ENCODE measurements at regions not wholly inside any gene's neighbourhood (a gene's known extent, or its start where the extent isn't known, plus 50 kb on each side); places are given as distances from the start of the nearest gene placed in this dataset.

- TF ChIP-seq CTCF (IDR thresholded peaks at IDR 0.05), result no peak
- TF ChIP-seq POLR2A (IDR thresholded peaks at IDR 0.05), result no peak
These were observed 208.5 kb upstream of the C14orf180 start for GRCh38 chr14:104371031-104371430.
